Type B pancreatic cell (in vitro differentiated cells): ENCODE measurements at regions not wholly inside any gene's neighbourhood (a gene's known extent, or its start where the extent isn't known, plus 50 kb on each side); places are given as distances from the start of the nearest gene placed in this dataset.

Experiments
- DNase-seq: peaks from one replicate; pipeline ENCODE4 v3.0.0; 2021; ENCODE audit warnings: mixed read lengths; ENCODE audit not compliant: unreplicated experiment; ENCODE audit errors: extremely low spot score
- H3K27ac Mint-ChIP-seq: 2 replicates; pipeline ENCODE4 v1.8.0; 2021; ENCODE audit warnings: mild to moderate bottlenecking, mixed read lengths
- H3K27me3 Mint-ChIP-seq: 2 replicates; pipeline ENCODE4 v1.8.0; 2021; ENCODE audit warnings: mixed read lengths
- H3K36me3 Mint-ChIP-seq: 2 replicates; pipeline ENCODE4 v1.8.0; 2021; ENCODE audit warnings: mixed read lengths
- H3K4me1 Mint-ChIP-seq: one replicate; pipeline ENCODE4 v1.8.0; 2021; ENCODE audit warnings: mixed read lengths; ENCODE audit not compliant: unreplicated experiment
- H3K4me3 Mint-ChIP-seq: 2 replicates; pipeline ENCODE4 v1.8.0; 2021; ENCODE audit warnings: mild to moderate bottlenecking, mixed read lengths
- H3K9me3 Mint-ChIP-seq: 2 replicates; pipeline ENCODE4 v1.8.0; 2021; ENCODE audit warnings: mixed read lengths
- CTCF ChIP-seq: fragments of 200-600 bp; sonication (generic); conservative IDR thresholded peaks from 2 replicates; pipeline ENCODE4 v1.5.0; 2021; ENCODE audit warnings: antibody characterized with exemption, mild to moderate bottlenecking

GRCh38 chr6:140314682-140315081, 940.2 kb upstream of the CITED2 start:
- H3K4me3 Mint-ChIP-seq, result no peak overlapping the region
- TF ChIP-seq CTCF, result no peak
- H3K4me1 Mint-ChIP-seq, result peaks cover 16% of the 10 kb centered on the region
- no peak overlapping the region for H3K27ac Mint-ChIP-seq
- H3K9me3 Mint-ChIP-seq, result no peaks in the 10 kb centered on the region
- DNase-seq, result no peak
- H3K36me3 Mint-ChIP-seq, result no peaks in the 10 kb centered on the region
- no peaks in the 10 kb centered on the region for H3K27me3 Mint-ChIP-seq

- H3K36me3 Mint-ChIP-seq, result no peaks in the 10 kb centered on the region
- H3K9me3 Mint-ChIP-seq, result no peaks in the 10 kb centered on the region
- no peaks in the 10 kb centered on the region for H3K27me3 Mint-ChIP-seq
- H3K4me3 Mint-ChIP-seq, result no peak overlapping the region
- no peaks in the 10 kb centered on the region for H3K4me1 Mint-ChIP-seq
- H3K27ac Mint-ChIP-seq, result no peak overlapping the region
- no peak for DNase-seq
- no peak for TF ChIP-seq CTCF
These were observed 936.7 kb upstream of the CITED2 start for GRCh38 chr6:140311146-140311545.

GRCh38 chr6:140303218-140303949, 928.9 kb upstream of the CITED2 start:
- Mint-ChIP-seq H3K27ac (no peak overlapping the region), H3K4me3 (no peak overlapping the region), H3K27me3 (no peaks in the 10 kb centered on the region), H3K4me1 (no peaks in the 10 kb centered on the region), H3K9me3 (no peaks in the 10 kb centered on the region), H3K36me3 (no peaks in the 10 kb centered on the region)
- TF ChIP-seq CTCF, result no peak
- DNase-seq, result no peak

GRCh38 chr6:140300331-140300730, 925.9 kb upstream of the CITED2 start:
- no peak overlapping the region for H3K4me3 Mint-ChIP-seq
- H3K36me3 Mint-ChIP-seq, result no peaks in the 10 kb centered on the region
- H3K9me3 Mint-ChIP-seq, result no peaks in the 10 kb centered on the region
- H3K27ac Mint-ChIP-seq, result no peak overlapping the region
- H3K27me3 Mint-ChIP-seq, result no peaks in the 10 kb centered on the region
- DNase-seq, result no peak
- no peaks in the 10 kb centered on the region for H3K4me1 Mint-ChIP-seq
- TF ChIP-seq CTCF, result no peak

GRCh38 chr6:140289186-140289585, 914.7 kb upstream of the CITED2 start:
- TF ChIP-seq CTCF, result no peak

More at GRCh38 chr6:140289186-140289585, 914.7 kb upstream of the CITED2 start:
- Mint-ChIP-seq H3K27ac (no peak overlapping the region), H3K4me1 (peaks cover 4% of the 10 kb centered on the region), H3K36me3 (no peaks in the 10 kb centered on the region), H3K9me3 (peaks cover 6% of the 10 kb centered on the region), H3K4me3 (no peak overlapping the region), H3K27me3 (no peaks in the 10 kb centered on the region)
- DNase-seq, result no peak
